Activated CD4-positive, alpha-beta memory T cell treated with anti-CD3 and anti-CD28 coated beads for 36 hours (primary cell): ENCODE measurements at regions not wholly inside any gene's neighbourhood (a gene's known extent, or its start where the extent isn't known, plus 50 kb on each side); places are given as distances from the start of the nearest gene placed in this dataset.

ENCODE experiments used
- CTCF ChIA-PET: fragments of 350-600 bp; sonication (Branson Sonifier 250); formaldehyde crosslinking; loops from one replicate; lab custom pipeline; 2021; ENCODE audit warnings: antibody characterized with exemption, inconsistent platforms; lab: Charles Lee
- POLR2A ChIA-PET: fragments of 350-600 bp; sonication (Branson Sonifier 250); formaldehyde crosslinking; loops from one replicate; lab custom pipeline; 2021; ENCODE audit warnings: antibody characterized with exemption; lab: Charles Lee
- DNase-seq: peaks from one replicate; pipeline ENCODE4 v3.0.0-alpha.2; 2020
- H3K27ac Mint-ChIP-seq: one replicate; pipeline ENCODE4 v1.8.0; 2021; ENCODE audit warnings: mixed read lengths
- H3K27me3 Mint-ChIP-seq: one replicate; pipeline ENCODE4 v1.8.0; 2021; ENCODE audit warnings: mixed read lengths
- H3K36me3 Mint-ChIP-seq: one replicate; pipeline ENCODE4 v1.8.0; 2021; ENCODE audit warnings: mixed read lengths
- H3K4me1 Mint-ChIP-seq: one replicate; pipeline ENCODE4 v1.8.0; 2021; ENCODE audit warnings: low read depth, mixed read lengths
- H3K4me3 Mint-ChIP-seq: one replicate; pipeline ENCODE4 v1.8.0; 2021; ENCODE audit warnings: mild to moderate bottlenecking, mixed read lengths
- H3K9me3 Mint-ChIP-seq: one replicate; pipeline ENCODE4 v1.8.0; 2021; ENCODE audit warnings: mixed read lengths
- intact Hi-C: fragments of 100-400 bp; cut with micrococcal nuclease; formaldehyde crosslinking; loops from one replicate; pipeline ENCODE4 v1.15.1; 2023

DNA sequence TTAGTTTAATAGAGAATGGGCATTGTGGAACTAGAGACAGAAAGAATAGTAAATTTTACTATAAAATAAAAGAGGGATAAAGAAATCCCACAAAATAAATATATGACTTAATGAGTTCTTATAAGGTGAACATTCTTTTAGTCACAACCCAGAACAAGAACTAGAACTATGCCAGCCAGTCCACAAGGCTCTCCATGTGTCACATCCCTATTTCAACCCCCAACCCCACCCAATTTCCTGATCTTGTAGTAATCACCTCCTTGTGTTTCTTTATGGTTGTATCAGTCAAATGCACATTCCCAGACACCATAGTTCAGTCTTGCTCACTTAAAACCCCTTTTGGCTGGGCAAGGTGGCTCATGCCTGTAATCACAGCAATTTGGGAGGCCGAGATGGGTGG is 662.3 kb upstream of the CAMK1G start:
- no peak for DNase-seq
- Mint-ChIP-seq H3K36me3 (no peaks in the 10 kb centered on the region), H3K9me3 (no peaks in the 10 kb centered on the region), H3K27ac (no peak overlapping the region), H3K27me3 (no peaks in the 10 kb centered on the region), H3K4me3 (no peak overlapping the region), H3K4me1 (no peaks in the 10 kb centered on the region)
- intact Hi-C loops = no loop called here
- ChIA-PET POLR2A (no interaction called here), CTCF (no interaction called here)

GRCh38 chr1:208923456-208923855 is 660.1 kb upstream of the CAMK1G start:
- Mint-ChIP-seq H3K36me3 (no peaks in the 10 kb centered on the region), H3K9me3 (no peaks in the 10 kb centered on the region), H3K4me1 (no peaks in the 10 kb centered on the region), H3K4me3 (no peak overlapping the region), H3K27me3 (no peaks in the 10 kb centered on the region), H3K27ac (no peak overlapping the region)
- DNase-seq = no peak
- ChIA-PET CTCF (no interaction called here), POLR2A (no interaction called here)
- intact Hi-C loops = no loop called here

- H3K4me1 Mint-ChIP-seq = no peaks in the 10 kb centered on the region
- ChIA-PET POLR2A (no interaction called here), CTCF (no interaction called here)
- intact Hi-C loops = no loop called here
- DNase-seq = no peak
- no peak overlapping the region for H3K4me3 Mint-ChIP-seq
- H3K9me3 Mint-ChIP-seq = no peaks in the 10 kb centered on the region
- no peaks in the 10 kb centered on the region for H3K27me3 Mint-ChIP-seq
- no peak overlapping the region for H3K27ac Mint-ChIP-seq
- no peaks in the 10 kb centered on the region for H3K36me3 Mint-ChIP-seq
Observed at GRCh38 chr1:208923946-208924720, 659.4 kb upstream of the CAMK1G start.

- no peaks in the 10 kb centered on the region for H3K36me3 Mint-ChIP-seq
- POLR2A ChIA-PET = no interaction called here
- H3K4me3 Mint-ChIP-seq = no peak overlapping the region
- H3K9me3 Mint-ChIP-seq = no peaks in the 10 kb centered on the region
- H3K27ac Mint-ChIP-seq = no peak overlapping the region
- H3K27me3 Mint-ChIP-seq = no peaks in the 10 kb centered on the region
- intact Hi-C loops = no loop called here
- DNase-seq = no peak
- H3K4me1 Mint-ChIP-seq = no peaks in the 10 kb centered on the region
- CTCF ChIA-PET = no interaction called here
Observed at GRCh38 chr1:208924928-208925327, 658.6 kb upstream of the CAMK1G start.

GRCh38 chr1:208928349-208929010 is 655.0 kb upstream of the CAMK1G start:
- Mint-ChIP-seq H3K27ac (no peak overlapping the region), H3K27me3 (peaks cover 3% of the 10 kb centered on the region), H3K36me3 (no peaks in the 10 kb centered on the region), H3K9me3 (no peaks in the 10 kb centered on the region), H3K4me3 (no peak overlapping the region), H3K4me1 (no peaks in the 10 kb centered on the region)
- ChIA-PET CTCF (no interaction called here), POLR2A (no interaction called here)
- intact Hi-C loops = no loop called here
- DNase-seq = no peak

- H3K4me3 Mint-ChIP-seq = no peak overlapping the region
- H3K36me3 Mint-ChIP-seq = no peaks in the 10 kb centered on the region
- POLR2A ChIA-PET = no interaction called here
- CTCF ChIA-PET = no interaction called here
- peaks cover 3% of the 10 kb centered on the region for H3K27me3 Mint-ChIP-seq
- H3K27ac Mint-ChIP-seq = no peak overlapping the region
- H3K9me3 Mint-ChIP-seq = no peaks in the 10 kb centered on the region
- no peak for DNase-seq
- no peaks in the 10 kb centered on the region for H3K4me1 Mint-ChIP-seq
- intact Hi-C loops = no loop called here
Observed at GRCh38 chr1:208929575-208929974, 653.9 kb upstream of the CAMK1G start.

DNA sequence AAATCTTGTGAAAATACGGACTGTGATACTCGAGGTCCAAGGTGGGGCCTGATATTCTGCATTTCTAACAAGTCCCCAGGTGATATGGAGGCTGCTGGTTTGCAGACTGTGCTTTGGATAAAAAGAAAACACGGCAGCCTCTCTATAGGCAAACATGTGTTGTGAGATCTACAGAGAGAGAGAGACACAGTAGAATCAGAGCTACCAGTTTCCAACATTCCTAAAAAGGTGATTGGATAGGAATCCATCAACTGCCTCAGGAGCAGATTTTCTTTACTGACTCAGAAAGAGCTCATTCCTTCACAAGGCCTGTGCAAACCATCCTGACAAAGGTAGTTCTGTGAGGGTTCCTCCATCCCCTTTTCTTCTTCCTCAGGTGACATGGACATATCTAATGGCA is 651.6 kb upstream of the CAMK1G start:
- CTCF ChIA-PET = no interaction called here
- intact Hi-C loops = no loop called here
- Mint-ChIP-seq H3K4me1 (no peaks in the 10 kb centered on the region), H3K36me3 (no peaks in the 10 kb centered on the region), H3K9me3 (no peaks in the 10 kb centered on the region), H3K27me3 (peaks cover 3% of the 10 kb centered on the region), H3K27ac (no peak overlapping the region), H3K4me3 (no peak overlapping the region)
- POLR2A ChIA-PET = no interaction called here
- DNase-seq = no peak

GRCh38 chr1:208933984-208934525 is 649.5 kb upstream of the CAMK1G start:
- no peaks in the 10 kb centered on the region for H3K36me3 Mint-ChIP-seq
- intact Hi-C loops = no loop called here
- DNase-seq = no peak
- CTCF ChIA-PET = interaction anchor here (1.2 kb wide), 1 partner anchor 64 kb away, joined by 3 read pairs; no protein-coding TSS in a partner anchor
- no peak overlapping the region for H3K4me3 Mint-ChIP-seq
- H3K4me1 Mint-ChIP-seq = no peaks in the 10 kb centered on the region
- H3K9me3 Mint-ChIP-seq = no peaks in the 10 kb centered on the region
- H3K27me3 Mint-ChIP-seq = peaks cover 3% of the 10 kb centered on the region
- H3K27ac Mint-ChIP-seq = no peak overlapping the region
- POLR2A ChIA-PET = no interaction called here

- no peak for DNase-seq
- H3K27me3 Mint-ChIP-seq = peaks cover 3% of the 10 kb centered on the region
- CTCF ChIA-PET = interaction anchor here (1.2 kb wide), 1 partner anchor 64 kb away, joined by 3 read pairs; no protein-coding TSS in a partner anchor
- no peaks in the 10 kb centered on the region for H3K36me3 Mint-ChIP-seq
- H3K9me3 Mint-ChIP-seq = no peaks in the 10 kb centered on the region
- no peak overlapping the region for H3K4me3 Mint-ChIP-seq
- no peak overlapping the region for H3K27ac Mint-ChIP-seq
- POLR2A ChIA-PET = no interaction called here
- H3K4me1 Mint-ChIP-seq = no peaks in the 10 kb centered on the region
- intact Hi-C loops = no loop called here
Observed at GRCh38 chr1:208934933-208935332, 648.6 kb upstream of the CAMK1G start.

- Mint-ChIP-seq H3K4me3 (no peak overlapping the region), H3K27me3 (peaks cover 3% of the 10 kb centered on the region), H3K4me1 (no peaks in the 10 kb centered on the region), H3K36me3 (no peaks in the 10 kb centered on the region), H3K9me3 (no peaks in the 10 kb centered on the region), H3K27ac (no peak overlapping the region)
- POLR2A ChIA-PET = no interaction called here
- CTCF ChIA-PET = no interaction called here
- intact Hi-C loops = no loop called here
- no peak for DNase-seq
Observed at GRCh38 chr1:208935517-208936187, 647.9 kb upstream of the CAMK1G start.

DNA sequence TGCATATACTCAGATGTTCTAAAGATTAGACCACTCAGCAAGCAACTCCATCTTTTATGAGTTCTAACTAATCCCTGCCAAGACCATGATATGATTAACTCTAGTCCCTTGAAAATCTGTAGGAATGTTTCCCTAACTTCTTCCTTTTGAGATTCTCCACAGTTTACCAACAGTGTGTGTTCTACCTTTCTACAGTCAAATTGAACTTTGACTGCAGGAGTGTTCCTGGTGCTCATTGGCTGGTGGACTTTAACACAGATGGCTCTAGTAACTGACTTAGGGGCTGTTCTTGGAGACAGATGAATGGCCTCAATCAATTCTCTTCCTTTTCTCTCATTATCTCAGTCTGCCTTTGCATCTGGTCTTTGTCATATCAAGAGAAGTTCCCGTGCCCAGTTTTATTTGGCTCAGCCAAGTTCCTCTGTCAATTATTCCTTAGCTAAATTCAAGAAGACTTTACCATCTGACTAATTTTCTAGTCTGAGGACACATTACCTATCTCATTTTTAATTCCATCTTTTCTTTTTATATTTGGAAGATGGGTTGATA is 643.9 kb upstream of the CAMK1G start:
- CTCF ChIA-PET = no interaction called here
- POLR2A ChIA-PET = no interaction called here

More for the DNA sequence above, 643.9 kb upstream of the CAMK1G start:
- H3K4me1 Mint-ChIP-seq = no peaks in the 10 kb centered on the region
- no peaks in the 10 kb centered on the region for H3K9me3 Mint-ChIP-seq
- H3K36me3 Mint-ChIP-seq = no peaks in the 10 kb centered on the region
- intact Hi-C loops = no loop called here
- H3K27me3 Mint-ChIP-seq = no peaks in the 10 kb centered on the region
- no peak overlapping the region for H3K27ac Mint-ChIP-seq
- DNase-seq = no peak
- no peak overlapping the region for H3K4me3 Mint-ChIP-seq
